ENCODE measurements at regions not wholly inside any gene's neighbourhood (a gene's known extent, or its start where the extent isn't known, plus 50 kb on each side); places are given as distances from the start of the nearest gene placed in this dataset.

DNA sequence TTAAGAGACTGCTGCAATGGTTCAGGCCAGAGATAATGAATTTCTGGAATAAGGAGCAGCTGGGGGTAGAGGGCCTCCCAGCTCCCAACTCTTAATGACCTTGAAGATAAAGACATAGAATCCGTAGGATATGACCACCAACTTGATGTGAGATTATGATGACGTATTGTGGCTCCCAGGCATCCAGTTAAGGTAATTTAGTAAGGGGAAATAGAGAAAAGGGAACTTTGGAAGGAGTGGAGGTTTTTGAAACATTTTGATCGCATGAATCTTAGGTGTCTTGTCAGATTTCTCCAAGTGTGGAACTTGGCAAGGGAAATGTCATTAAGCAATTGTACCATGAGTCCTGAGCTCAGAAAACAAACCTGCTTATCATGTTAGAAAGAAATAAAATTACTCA, 277.3 kb upstream of the TANK start:
- H3K27ac ChIP-seq (ENCODE audit: low read depth in 1 of 2, low read length in 1 of 2): no peak overlapping the region
- H3K27me3 ChIP-seq (ENCODE audit: control insufficient read depth in 3 of 3, insufficient read depth in 3 of 3, low read length in 2 of 3): no peaks in the 10 kb centered on the region
- 72 to 86% methylated on average over 3 of the region's 3 CpGs for WGBS, 2 donors
- TF ChIP-seq, protein P1, sequence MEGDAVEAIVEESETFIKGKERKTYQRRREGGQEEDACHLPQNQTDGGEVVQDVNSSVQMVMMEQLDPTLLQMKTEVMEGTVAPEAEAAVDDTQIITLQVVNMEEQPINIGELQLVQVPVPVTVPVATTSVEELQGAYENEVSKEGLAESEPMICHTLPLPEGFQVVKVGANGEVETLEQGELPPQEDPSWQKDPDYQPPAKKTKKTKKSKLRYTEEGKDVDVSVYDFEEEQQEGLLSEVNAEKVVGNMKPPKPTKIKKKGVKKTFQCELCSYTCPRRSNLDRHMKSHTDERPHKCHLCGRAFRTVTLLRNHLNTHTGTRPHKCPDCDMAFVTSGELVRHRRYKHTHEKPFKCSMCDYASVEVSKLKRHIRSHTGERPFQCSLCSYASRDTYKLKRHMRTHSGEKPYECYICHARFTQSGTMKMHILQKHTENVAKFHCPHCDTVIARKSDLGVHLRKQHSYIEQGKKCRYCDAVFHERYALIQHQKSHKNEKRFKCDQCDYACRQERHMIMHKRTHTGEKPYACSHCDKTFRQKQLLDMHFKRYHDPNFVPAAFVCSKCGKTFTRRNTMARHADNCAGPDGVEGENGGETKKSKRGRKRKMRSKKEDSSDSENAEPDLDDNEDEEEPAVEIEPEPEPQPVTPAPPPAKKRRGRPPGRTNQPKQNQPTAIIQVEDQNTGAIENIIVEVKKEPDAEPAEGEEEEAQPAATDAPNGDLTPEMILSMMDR (IDR thresholded peaks at IDR 0.05; ENCODE audit: control extremely low read depth, extremely low read depth): no peak
- no peak for ATAC-seq (ENCODE audit: insufficient read depth, low FRiP score)
- H3K9me3 ChIP-seq (ENCODE audit: control insufficient read depth in 4 of 4, insufficient read depth in 3 of 4, low read length in 3 of 4): no peaks in the 10 kb centered on the region
- H3K4me1 ChIP-seq (ENCODE audit: control insufficient read depth in 5 of 5, insufficient read depth in 5 of 5, low read length in 5 of 5): no peaks in the 10 kb centered on the region
- H3K4me3 ChIP-seq: no peak overlapping the region
- DNase-seq: no peak
- H3K36me3 ChIP-seq (ENCODE audit: control insufficient read depth in 4 of 4, insufficient read depth in 4 of 4, low read length in 4 of 4): no peaks in the 10 kb centered on the region
- no peak overlapping the region for H3K9ac ChIP-seq (ENCODE audit: insufficient read depth in 1 of 2, low read length in 2 of 2)

DNA sequence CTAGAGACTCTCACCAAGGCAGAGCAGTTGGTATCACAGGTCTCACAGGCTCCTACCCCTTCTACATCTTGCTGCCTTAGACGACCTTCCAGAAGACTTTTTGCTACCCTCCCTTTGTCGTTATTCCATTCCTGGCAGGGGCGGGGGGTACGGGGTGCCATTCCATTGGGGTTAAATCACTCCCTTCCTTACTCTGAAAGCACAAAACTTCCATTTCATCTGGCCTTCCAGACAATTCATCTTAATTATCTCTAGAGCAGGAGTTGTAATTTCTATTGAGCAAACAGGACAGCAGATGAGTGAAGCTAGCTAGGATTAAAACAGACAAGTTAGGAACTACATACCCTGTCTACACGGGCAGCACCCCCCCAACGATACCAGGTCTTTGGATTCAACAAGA, 276.2 kb upstream of the TANK start:
- ATAC-seq (ENCODE audit: insufficient read depth, low FRiP score) (no peak), DNase-seq (no peak)
- Histone ChIP-seq H3K4me1 (ENCODE audit: control insufficient read depth in 5 of 5, insufficient read depth in 5 of 5, low read length in 5 of 5) (no peaks in the 10 kb centered on the region), H3K9me3 (ENCODE audit: control insufficient read depth in 4 of 4, insufficient read depth in 3 of 4, low read length in 3 of 4) (no peaks in the 10 kb centered on the region), H3K27me3 (ENCODE audit: control insufficient read depth in 3 of 3, insufficient read depth in 3 of 3, low read length in 2 of 3) (no peaks in the 10 kb centered on the region), H3K4me3 (no peak overlapping the region), H3K9ac (ENCODE audit: insufficient read depth in 1 of 2, low read length in 2 of 2) (no peak overlapping the region), H3K27ac (ENCODE audit: low read depth in 1 of 2, low read length in 1 of 2) (no peak overlapping the region), H3K36me3 (ENCODE audit: control insufficient read depth in 4 of 4, insufficient read depth in 4 of 4, low read length in 4 of 4) (no peaks in the 10 kb centered on the region)
- WGBS, 2 donors: 92 to 95% methylated on average over 6 of the region's 6 CpGs
- TF ChIP-seq, protein P1 (IDR thresholded peaks at IDR 0.05; ENCODE audit: control extremely low read depth, extremely low read depth): no peak

DNA sequence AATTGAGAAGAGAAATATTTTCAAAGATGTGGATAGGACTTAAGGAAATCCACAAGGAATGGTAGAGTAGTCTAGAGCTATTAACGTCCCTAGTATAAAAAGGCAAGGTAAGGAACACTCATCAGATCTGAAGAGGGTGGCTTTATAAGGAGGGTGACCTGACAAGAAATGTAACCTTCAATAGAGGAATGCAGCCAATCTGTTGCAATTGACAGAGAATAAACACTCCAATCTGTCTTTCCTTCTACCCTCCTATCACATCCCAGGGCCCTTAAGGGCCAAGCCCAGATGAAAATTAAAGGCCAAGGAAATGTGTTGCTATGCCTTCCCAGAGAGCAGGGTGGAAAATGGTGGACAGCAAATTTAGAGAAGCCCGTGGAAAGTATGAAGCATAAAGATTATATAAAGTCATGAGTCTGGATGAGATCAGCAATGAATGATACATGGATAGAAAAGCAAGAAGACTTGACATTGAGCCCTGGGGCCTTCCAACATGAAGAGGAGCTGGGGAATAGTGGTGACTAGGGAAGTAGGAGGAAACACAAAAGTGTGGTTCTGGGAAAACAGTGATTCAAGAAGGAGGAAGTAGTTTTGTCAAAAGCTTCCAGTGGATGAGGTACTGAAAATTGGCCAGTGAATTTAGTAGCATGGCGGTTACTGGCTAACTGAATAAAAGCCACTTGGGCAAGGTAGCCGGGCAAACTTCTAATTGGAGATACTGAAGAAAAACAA, 270.6 kb upstream of the TANK start:
- peaks cover 0 to 6% (median 2%) of the 10 kb centered on the region in 5 donors for H3K4me1 ChIP-seq (ENCODE audit: control insufficient read depth in 5 of 5, insufficient read depth in 5 of 5, low read length in 5 of 5)
- WGBS, 2 donors: 83 to 94% methylated on average over 4 of the region's 4 CpGs
- H3K27ac ChIP-seq (ENCODE audit: low read depth in 1 of 2, low read length in 1 of 2): no peak overlapping the region
- ATAC-seq (ENCODE audit: insufficient read depth, low FRiP score): peak; percentile 50
- no peaks in the 10 kb centered on the region for H3K9me3 ChIP-seq (ENCODE audit: control insufficient read depth in 4 of 4, insufficient read depth in 3 of 4, low read length in 3 of 4)
- H3K27me3 ChIP-seq (ENCODE audit: control insufficient read depth in 3 of 3, insufficient read depth in 3 of 3, low read length in 2 of 3): no peaks in the 10 kb centered on the region
- H3K36me3 ChIP-seq (ENCODE audit: control insufficient read depth in 4 of 4, insufficient read depth in 4 of 4, low read length in 4 of 4): no peaks in the 10 kb centered on the region
- TF ChIP-seq, protein P1 (IDR thresholded peaks at IDR 0.05; ENCODE audit: control extremely low read depth, extremely low read depth): no peak
- DNase-seq: no peak
- H3K4me3 ChIP-seq: no peak overlapping the region
- H3K9ac ChIP-seq (ENCODE audit: insufficient read depth in 1 of 2, low read length in 2 of 2): no peak overlapping the region
